NCI-H1092 treated with DMSO at 0.1 percent for 48 hours (cell line): ENCODE measurements at regions not wholly inside any gene's neighbourhood (a gene's known extent, or its start where the extent isn't known, plus 50 kb on each side); places are given as distances from the start of the nearest gene placed in this dataset.

Source experiments
- DNase-seq: peaks from one replicate; lab custom pipeline; 2025; lab: John Stamatoyannopoulos, UW

DNA sequence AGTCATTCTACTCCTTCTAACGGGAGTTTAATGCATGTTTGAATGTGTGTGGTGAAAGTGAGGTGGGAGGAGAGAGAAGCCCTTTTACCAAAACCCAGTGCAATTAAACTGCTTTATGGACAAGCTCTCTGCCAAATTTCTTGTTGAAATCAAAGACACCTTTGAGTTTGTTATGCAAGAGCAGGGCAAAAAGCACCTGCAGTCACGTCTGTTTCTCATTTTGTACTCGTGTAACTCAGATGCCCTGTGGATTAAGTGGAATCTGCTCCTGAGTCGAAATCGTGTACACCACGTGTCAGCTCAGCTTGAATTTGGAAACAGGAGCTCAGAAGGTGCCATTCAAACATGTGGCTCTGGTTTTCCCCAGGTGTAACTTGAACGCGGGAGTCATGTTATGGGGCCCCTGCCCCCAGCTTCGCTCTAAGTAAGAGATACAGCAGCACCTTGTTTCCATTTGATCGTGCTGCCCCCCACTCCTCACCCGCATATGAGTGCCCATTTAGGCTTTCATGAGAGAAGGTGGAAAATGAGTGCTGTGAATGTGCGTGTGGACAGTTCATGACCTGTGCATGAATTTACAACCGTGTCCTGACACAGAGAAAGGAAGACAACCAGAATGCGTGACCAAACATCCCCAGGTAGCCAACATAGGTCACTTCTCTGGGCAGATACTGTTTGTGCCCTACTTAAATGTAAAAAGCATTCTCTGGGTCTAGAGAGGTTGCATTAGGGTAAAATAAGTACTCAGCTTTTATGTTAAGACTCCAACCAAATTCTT is 347.0 kb upstream of the SLC30A5 start:
- DNase-seq: no peak

DNA sequence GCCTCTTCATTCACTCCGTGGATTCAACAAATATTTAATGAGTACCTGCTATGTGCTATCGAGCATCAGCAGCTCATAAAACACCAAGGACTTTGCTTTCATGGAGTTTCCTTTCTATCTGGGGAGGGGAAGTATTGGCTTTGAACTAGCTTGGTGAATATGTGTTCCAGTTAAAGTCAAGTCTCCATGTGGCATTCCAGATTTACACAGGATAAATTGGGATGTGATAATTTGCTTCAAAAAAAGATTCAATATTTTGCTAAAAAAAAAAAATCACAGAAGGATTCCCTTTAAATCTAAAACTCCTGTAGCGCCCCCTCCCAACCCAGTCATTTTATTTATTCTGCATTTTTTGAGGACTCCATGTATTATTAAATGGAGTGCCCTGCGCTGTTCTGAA is 346.3 kb upstream of the SLC30A5 start:
- DNase-seq: no peak

DNA sequence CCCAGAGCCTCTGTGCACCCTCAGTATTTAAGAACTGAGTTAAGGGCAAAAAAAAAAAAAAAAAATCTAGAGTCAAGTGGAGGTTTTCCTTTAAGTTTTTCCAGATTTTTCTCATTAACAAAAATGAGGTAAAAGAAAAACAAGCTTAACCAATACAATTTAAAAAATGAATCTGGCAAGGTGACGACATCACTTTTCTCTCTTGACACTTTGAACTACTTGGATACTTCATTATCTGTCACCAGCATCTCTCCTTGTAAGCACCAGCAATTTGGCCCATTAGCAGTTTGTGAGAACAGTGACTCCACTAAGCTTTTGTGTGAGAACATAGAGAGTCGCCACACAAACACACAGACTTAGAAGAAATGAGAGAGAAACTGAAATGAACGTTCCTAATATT is 345.7 kb upstream of the SLC30A5 start:
- no peak for DNase-seq

DNA sequence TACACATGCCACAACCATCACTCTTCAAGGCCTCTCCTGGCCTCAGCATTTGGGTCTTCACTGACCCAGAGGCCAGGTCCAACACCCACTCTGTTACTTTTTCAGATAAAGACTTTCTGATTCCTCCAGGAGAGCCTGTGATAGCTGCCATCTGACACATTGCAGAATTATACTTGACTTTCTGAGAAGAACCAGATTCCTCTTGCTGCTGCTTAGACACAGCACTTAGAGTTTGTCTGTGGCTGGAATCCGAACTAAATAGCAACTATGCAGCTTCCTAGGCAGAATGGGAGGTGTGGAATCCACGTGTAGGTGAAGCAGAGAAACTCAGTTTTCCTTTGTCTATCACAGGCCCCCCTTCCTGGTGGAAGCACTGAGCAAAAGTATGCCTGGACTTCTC is 344.7 kb upstream of the SLC30A5 start:
- no peak for DNase-seq

DNA sequence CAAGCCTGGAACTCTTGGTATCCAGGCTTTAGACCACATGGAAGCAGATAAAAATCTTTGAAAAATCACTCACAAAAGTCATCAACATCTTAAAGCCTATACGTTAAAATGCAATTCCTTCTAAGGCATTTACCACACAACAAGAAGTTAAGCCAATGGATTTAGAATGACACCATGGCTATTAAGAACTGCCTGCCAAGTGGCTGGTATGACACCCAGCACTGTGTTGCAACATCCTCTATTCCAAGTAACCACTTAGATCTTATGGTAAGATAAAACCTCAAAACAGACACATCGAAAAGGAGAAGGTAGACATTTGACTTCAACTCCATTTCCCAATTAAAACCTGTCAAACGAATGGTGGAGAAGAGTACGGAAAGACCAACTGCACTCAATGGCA is 344.2 kb upstream of the SLC30A5 start:
- DNase-seq: no peak

DNA sequence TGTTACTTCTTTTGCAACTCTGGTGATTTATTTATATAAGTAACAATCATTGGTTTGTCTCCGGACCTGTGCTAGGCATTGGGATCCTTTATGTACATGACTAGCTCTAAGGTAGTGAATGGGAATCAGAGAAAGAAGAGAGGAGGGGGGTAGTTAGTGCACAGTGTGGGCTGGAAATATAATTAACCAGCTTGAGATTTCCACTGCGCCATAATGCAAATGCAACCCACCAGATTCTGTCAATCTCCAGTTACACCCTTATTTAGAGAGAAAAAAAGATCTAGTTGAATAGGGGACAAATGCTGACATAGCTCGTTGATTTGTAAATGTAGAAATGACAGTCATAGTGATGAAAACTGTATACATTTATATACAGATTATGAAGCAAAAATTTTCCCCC is 342.2 kb upstream of the SLC30A5 start:
- no peak for DNase-seq

DNA sequence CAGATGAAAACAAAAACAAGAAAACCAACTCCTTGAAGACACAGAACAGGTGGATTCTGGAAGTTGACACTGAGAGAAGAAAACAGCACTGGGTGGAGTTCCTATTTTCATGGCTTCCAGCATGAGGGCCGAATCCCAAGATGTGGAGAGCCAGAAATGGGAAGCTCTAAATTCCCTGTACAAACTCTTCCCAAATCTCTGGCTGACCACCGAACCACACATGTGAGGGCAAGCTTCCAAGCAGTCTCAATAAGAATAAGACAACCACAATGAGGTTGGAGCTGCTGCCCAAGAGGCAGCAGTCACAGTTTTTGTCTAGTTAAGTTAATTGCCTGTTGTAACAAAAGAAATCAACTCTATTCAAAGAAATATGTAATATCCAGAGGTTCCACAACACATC is 339.3 kb upstream of the SLC30A5 start:
- DNase-seq: no peak

DNA sequence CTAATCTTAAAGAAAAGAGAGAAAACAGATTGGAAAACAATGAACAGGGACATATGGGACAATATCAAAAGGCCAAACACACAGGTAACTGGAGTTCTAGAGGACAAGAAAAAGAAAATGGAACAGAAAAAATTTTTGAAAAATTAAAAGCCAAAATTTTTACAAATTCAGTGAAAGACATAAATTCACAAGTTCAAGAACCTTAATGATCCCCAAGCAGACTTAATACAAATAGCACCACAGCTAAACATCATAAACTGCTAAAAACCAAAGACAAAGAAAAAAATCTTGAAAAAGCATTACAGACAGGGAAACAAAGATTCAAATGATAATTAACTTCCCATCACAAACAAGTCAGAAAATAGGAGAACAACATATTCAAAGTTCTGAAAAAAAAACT is 338.5 kb upstream of the SLC30A5 start:
- DNase-seq: no peak

DNA sequence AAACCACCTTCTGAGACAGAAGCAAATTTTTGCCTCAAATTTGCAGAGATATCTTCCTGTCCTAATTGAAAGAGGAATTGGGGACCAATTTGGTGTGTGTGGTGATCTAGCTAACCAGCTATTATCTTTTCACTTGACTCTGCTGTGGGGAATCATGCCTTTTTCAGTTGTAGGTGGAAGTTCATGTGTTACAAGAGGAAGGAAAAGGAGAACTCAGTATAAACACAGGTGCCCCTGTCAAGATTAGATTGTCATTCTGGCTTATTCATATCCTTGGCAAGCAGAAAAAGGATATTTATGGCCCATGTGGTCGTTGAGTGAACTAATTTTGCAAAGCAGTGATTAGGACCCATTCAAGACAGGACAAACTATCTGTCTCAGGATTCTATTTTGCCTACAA is 336.8 kb upstream of the SLC30A5 start:
- no peak for DNase-seq

DNA sequence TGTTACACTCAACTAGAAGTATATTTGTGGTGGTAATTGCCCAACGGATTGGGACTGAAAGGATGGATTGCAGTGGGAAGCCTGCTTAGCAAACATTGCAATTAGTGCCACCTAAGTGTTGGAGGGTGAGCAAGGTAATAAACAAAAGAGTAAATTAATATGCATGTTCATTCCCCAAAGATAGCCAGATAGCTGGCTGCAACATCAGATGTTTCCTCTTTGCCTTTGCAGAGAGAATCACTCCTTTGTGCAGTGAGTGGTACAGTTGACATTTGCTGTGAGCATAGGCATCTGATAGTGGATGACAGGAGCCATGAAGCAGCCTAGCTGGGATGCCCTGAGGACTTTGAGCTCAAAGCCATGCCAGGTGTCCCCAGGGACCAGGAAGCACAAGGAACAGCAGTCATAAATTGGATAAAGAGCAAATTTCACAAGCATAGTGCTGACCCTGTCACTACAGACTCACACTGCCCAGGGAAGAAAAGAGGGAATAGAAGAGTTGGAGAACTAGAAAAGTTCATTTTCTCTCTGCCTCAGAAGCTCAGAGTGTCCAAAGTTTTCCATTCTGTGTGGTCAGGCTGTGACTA is 336.1 kb upstream of the SLC30A5 start:
- no peak for DNase-seq

DNA sequence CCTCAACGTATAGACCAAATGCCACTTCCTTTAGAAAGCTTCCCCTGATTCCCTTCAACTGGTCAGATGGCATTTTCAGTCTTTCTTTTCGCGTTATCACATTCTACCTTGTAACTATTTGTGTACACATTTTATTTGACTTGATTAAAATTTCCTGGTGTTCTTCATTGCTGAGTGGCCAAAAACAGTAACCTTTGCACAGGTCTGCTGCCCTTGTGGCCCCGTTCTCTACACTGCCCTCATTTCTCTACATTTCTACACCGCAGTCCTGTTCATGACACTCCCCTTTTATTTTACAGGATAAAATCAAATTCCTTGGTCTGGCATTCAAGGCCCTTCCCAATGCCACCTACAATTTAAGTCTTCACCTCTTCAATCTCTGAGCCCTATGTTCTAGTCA is 334.2 kb upstream of the SLC30A5 start:
- no peak for DNase-seq

DNA sequence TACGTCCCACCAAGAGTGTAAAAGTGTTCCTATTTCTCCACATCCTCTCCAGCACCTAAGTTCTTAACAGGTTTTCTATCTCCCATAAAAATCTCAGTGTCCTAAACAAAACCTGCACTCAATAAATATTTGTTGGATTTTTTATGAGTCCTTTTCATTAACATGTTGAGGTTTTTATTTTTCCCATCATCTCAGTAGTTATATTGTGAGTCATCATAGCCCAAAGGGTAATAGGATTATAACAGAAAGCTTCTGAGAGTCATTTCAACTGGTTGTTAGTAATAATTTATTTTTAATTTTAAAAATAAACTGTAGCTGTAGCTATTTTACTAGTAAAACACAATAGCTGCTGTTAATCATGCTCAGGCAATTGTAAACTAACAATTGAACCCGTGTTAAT is 331.6 kb upstream of the SLC30A5 start:
- DNase-seq: no peak

DNA sequence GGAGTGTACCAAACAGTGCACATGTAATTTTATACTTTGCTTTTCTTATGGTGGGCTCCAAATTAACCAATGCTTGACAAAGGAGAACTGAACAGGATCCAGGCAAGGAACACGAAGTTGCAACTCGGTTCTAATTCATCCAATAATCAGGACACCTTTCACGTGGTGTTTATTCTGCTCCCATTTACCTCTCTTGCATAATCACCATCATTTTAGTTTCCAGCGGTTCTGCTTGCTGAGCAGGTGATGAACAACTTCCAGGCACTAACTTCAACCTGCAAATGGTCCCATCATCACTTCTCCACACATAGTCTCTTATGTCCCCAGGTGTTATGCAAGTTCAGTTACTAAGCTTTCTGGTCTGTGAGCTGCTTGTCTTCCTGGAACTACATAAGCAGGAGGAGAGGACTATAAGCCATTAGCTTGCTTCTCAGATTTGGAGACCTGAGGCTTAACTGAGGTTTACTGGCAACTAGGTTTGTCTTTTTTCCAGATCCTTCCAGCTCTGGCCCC is 326.8 kb upstream of the SLC30A5 start:
- no peak for DNase-seq

DNA sequence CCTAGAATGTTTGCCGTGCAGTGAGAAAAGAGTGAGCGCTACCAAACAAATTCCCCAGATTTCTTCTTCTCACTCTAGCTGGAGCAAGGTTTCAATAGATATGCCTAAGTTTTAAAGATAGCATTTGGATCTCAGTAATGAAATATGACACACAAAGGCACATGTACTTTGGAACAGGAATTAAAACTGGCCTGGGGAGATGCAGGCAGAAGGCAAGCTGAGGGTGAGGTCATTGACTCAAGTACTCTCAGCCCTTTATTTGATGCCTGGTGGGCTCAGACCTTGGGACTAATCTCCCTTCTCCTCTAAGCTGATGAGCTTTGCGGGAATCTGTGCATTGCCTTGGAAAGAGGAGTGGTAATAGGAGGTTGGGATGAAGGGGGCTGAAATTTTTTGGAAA is 323.3 kb upstream of the SLC30A5 start:
- DNase-seq: peak; percentile 11

DNA sequence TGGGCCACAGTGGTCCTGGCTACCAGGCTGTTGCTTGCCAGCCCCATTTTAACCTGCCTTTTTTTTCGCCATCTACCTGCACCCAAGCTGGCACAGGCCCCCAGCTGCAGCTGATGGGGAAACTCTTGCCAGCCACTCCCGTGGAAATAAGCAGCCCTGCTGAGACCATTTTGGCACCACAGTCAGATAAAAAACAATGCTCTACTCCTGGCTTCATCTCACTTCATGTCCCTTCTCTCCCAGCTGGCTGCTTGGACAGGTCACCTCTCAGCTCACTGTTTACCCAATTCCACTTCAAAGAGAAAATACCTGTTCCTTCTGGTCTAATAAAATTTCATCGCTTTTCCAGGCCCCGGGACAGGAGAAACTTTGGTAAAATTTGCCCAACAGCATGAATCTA is 322.6 kb upstream of the SLC30A5 start:
- peak; percentile 34 for DNase-seq

DNA sequence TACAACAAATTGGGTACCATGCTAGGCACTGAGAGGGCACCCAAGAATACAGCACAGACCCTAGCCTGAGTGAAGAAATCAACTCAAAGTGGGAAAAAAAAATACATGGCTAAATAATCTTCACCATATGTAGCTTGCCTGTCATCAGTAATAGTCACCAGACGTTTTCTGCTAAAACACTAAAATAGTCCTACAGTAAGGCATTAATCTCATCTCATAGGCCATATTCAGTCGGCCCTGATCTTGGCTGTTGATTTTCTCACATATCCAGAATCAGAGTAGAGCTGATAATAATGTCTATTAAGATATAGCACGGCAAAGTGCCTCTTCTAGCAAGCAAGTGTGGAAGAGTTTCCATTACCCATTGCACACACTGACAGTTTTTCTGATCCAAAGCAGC is 322.1 kb upstream of the SLC30A5 start:
- no peak for DNase-seq

DNA sequence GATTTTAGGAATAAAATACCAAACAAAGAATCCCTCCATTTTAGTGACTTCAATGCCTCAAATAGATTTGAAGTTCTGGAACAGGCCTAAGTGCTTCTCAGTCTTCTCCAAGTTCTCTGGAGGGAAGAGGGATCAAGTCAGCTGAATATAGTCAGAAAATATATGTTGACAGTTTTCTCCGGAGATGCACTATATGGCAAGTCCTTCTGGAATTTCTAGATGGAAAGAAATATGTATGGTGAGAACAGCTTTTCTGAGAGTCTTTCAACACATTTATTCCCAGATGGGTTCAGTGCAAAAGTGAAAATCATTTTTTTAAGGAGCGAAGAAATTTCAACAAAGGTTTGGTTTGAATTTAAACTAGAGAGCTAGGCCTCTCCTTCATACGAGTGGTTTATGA is 317.4 kb upstream of the SLC30A5 start:
- DNase-seq: no peak

DNA sequence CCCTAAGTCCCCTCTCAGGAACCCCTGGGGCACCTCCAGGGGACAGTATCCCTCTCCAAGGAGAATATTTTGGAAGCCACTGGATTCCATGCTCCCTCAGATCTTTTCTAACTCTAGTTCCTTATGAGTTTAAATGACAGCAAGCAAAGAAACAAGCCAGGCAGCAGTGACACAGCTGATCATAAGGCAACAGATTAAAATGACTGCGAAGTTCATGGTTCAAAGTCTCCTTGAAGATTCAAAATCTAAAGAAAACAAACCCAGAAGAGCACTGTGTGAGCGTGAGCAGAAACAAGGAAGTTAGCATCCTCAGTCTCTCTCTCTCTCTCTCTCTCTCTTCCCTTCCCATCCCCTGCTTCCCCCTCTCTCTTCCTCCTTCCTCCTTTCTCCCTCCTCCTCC is 316.7 kb upstream of the SLC30A5 start:
- no peak for DNase-seq

DNA sequence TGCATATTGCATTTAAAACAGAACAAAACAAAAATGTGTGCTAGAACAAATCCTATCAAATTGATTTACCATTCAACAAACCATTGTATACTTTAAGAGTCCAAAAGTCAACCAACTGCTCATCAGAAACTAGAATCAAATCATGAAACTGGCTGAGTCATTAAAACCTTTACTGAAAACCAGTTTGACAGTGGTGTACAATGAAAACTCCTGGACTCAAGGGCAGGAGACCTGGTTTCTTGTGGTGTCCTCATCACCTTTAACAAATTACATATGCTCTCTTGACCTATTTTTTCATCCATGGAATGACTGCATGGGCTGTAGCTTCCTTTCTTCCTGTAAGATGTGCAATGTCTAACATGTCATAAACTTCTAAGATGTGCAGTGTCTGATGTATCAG is 315.3 kb upstream of the SLC30A5 start:
- no peak for DNase-seq

DNA sequence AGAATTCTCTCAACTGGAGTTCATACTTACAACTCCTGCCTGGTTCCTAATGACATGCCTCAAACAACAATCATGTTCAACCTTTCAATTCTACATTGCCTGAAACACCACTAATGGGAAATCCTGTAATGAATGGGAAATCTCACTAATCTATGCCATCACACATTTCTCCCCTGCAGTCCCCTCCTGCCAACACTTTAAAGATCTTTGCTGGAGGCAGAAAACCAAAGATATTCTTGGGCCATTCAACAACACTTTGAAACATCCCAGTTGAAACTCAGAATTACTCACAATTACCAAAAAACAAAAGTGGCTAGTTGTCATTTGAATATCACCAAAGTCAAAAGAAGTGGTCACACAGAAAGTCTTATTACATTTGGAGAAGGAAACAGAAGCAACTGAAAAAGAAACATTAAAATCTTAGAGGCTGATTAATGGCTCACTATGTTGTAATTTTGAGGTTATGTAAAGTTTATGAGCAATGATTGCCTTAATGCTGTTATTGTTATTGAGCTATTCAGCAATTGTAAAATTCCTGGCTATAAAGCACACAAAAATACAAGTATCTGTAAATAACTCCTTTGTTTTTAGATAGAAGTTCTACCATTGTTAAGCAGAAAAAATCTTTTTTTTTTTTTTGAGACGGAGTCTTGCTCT is 313.4 kb upstream of the SLC30A5 start:
- no peak for DNase-seq

DNA sequence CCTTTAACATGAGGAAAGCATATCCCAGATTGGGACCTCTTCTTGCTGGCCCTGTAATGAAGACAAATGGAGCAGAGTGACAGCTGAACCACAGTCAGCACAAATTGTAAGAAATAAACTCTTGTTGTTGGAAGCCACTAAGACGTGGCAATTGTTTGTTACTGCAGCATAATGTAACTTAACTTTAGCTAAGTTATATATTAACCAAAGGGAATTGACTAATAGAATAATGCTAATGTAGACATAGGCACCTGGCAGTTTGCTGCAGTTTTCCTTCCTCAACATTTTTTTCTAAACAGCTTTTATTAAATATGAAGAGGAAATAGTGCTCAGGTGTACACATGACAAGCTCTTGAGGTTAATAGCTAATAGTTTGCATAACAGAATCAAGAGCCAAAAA is 300.7 kb upstream of the SLC30A5 start:
- no peak for DNase-seq

DNA sequence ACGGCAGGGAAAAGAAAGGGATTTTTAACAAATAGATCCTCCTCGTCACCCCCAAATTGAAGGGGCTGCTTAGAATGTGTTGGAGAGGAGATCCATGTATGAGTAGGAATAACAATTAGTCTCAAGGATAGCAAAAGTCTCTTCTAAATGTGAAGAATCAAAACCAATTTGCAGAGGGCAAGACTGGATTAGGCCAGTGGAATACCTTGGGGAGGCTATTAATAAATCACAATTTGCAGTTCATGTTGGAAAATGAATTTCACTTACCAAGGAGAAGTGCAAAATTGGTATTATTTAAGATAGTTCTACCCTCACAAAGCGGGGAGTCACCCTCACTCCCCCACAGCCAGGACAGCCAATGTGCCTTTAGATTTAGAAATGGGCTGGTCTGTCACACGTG is 299.8 kb upstream of the SLC30A5 start:
- no peak for DNase-seq

DNA sequence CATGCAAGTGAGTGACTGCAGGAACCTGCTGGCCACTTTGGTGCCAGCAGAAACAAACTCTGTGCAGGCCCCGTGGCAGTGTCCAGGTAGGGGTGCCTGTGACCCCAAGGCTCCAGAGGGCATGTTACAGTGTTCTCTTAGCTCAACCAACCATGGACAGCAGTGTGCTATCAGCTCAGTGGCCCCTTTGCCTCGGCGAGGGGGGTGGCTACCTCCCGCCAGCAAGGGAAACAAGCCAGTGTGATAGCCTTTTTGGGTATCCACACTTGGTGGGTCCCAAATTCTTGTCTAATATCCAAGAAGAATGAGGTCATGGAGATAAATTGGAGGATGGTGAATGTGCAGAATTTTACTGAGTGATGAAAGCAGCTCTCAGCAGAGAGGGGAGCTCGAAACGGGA is 298.6 kb upstream of the SLC30A5 start:
- no peak for DNase-seq
